SK-N-MC (cell line): ENCODE measurements at regions not wholly inside any gene's neighbourhood (a gene's known extent, or its start where the extent isn't known, plus 50 kb on each side); places are given as distances from the start of the nearest gene placed in this dataset.

ENCODE experiments used
- DNase-seq: peaks from one replicate; pipeline ENCODE4 v3.0.0-alpha.2; 2011; ENCODE audit warnings: low read depth, low spot score
- H3K27ac ChIP-seq: fragments of 200-600 bp; sonication (generic); 2 replicates; pipeline ENCODE4 v1.5.1; 2016; ENCODE audit warnings: mixed run types
- H3K36me3 ChIP-seq: fragments of 200-600 bp; sonication (generic); 2 replicates; pipeline ENCODE4 v1.6.1; 2017; ENCODE audit warnings: antibody characterized with exemption, low read length, mixed read lengths; ENCODE audit not compliant: insufficient read depth
- H3K4me3 ChIP-seq: fragments of 200-600 bp; sonication (generic); 2 replicates; pipeline ENCODE4 v1.5.1; 2016
- H3K9ac ChIP-seq: fragments of 200-600 bp; sonication (generic); 2 replicates; pipeline ENCODE4 v1.8.0; 2017; ENCODE audit warnings: mixed run types, mixed read lengths; ENCODE audit not compliant: insufficient read length
- H3K9me3 ChIP-seq: fragments of 200-600 bp; sonication (generic); 2 replicates; pipeline ENCODE4 v1.6.1; 2017; ENCODE audit warnings: low read depth, mild to moderate bottlenecking, antibody characterized with exemption, low read length, moderate library complexity, mixed read lengths
- EZH2 ChIP-seq: fragments of 200-600 bp; sonication (generic); IDR thresholded peaks from one replicate; pipeline ENCODE4 v1.6.1; 2017; ENCODE audit warnings: antibody characterized with exemption
- FOXP2 ChIP-seq: optimal IDR thresholded peaks from 2 replicates; pipeline ENCODE3; 2011; ENCODE audit warnings: mild to moderate bottlenecking, moderate library complexity; ENCODE audit not compliant: insufficient read depth; ENCODE audit errors: extremely low read length, control extremely low read depth
- POLR2AphosphoS5 ChIP-seq: IDR thresholded peaks from 2 replicates; pipeline ENCODE4 v1.6.1; 2012; ENCODE audit warnings: mild to moderate bottlenecking, low read depth, low read length, borderline replicate concordance

DNA sequence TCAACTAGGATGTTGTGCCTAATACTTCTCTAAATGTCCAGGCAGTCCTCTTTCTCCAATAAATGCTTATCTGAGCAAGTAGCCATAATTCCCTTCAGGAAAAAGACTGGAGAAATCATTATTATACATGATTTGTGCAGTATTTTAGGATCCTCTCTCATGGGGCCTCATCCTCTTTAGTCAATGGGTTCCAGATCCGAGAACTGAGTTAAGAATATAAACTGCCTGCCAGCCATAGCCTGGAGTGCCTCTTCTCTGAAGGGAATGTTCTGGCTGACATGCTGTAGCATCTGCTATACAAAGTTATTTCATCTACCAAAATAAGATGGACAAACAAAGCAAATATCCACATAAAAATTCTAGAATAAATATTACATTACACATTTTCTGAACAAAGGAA, 334.0 kb upstream of the PRMT6 start:
- Histone ChIP-seq H3K9ac (no peak overlapping the region), H3K9me3 (no peaks in the 10 kb centered on the region), H3K4me3 (no peak overlapping the region), H3K36me3 (no peaks in the 10 kb centered on the region), H3K27ac (no peak overlapping the region)
- DNase-seq: no peak
- TF ChIP-seq FOXP2 (no peak), EZH2 (no peak), POLR2AphosphoS5 (no peak)

DNA sequence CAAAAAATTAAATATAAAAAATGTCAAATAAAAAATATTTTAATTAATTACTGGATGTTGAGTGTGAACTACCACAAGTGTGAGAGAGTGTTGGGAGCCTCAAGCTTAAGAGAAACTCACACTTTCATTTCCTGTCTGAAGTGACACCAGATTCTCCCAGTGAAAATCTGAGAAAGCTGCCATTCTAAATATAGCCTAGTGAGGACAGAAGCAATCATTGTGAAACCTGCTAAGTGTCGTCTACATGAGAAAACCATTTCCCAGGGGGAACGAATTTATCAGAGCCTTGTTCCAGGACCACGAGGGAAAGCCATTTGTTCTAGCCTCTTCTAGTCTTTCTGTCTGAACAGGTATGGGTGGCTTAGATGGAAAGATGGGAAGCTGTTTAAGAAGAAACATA, 329.3 kb upstream of the PRMT6 start:
- Histone ChIP-seq H3K4me3 (no peak overlapping the region), H3K27ac (no peak overlapping the region), H3K9me3 (no peaks in the 10 kb centered on the region), H3K36me3 (no peaks in the 10 kb centered on the region), H3K9ac (no peak overlapping the region)
- no peak for TF ChIP-seq EZH2
- no peak for TF ChIP-seq POLR2AphosphoS5
- TF ChIP-seq FOXP2: no peak
- DNase-seq: no peak

DNA sequence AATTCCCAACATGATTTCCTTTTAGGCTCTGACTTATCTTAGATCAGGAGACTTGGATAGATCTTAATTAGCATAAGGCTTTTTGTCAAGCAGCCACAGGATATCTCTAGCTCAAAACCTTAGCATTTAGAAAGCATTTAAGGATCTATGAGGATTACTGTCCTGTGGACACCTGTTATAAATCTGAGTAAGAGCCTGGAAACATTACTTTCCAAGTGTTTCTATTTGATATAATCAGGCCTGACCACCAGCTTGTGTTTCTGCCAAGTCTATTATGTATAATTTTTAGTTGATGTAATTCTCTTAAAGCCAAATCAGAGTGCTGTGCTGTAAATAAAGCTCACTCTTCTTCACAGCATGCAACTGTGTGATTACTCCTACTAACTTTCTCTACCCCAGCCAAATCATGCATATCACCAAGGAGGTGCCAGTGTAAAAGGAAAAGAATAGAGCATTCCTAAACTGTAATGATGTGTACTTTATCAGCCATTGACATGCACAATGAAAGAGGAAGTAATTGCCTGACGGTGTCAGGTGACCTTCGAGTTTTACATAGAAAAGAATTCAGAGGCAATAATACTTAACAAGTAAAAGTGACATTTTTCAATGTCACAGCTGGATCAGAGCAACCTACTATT, 309.9 kb upstream of the PRMT6 start:
- H3K9ac ChIP-seq: no peak overlapping the region
- peak; percentile 44 for DNase-seq

DNA sequence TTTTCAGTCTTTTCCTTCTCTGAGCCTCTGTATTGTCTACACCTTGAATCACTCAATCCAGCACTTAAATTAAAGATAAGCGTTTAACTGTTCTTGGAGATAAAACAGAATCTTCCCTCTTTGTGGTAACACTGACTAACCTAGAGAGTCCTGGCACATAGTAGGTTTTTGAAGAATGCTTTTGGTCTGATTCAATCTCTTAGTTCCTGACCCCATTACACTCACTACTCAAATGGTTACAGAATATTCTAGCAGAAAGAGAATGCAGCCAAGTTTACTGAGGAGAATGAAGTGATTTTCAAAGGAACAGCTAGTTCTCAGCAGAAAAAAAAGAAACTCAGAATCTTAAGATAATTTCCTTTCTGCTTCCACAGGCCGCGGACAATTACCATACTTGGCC, 309.2 kb upstream of the PRMT6 start:
- DNase-seq: no peak
- H3K9ac ChIP-seq: no peak overlapping the region
- peak overlapping the region; percentile 33; the same call in 1 of the 2 replicates for H3K4me3 ChIP-seq
- no peaks in the 10 kb centered on the region for H3K9me3 ChIP-seq
- TF ChIP-seq FOXP2 (no peak), EZH2 (no peak), POLR2AphosphoS5 (no peak)
- no peaks in the 10 kb centered on the region for H3K36me3 ChIP-seq
- H3K27ac ChIP-seq: peak overlapping the region; percentile 65; the same call in 1 of the 2 replicates

More for the DNA sequence above, 309.9 kb upstream of the PRMT6 start:
- TF ChIP-seq POLR2AphosphoS5 (no peak), FOXP2 (peak; percentile 63), EZH2 (no peak)
- peak overlapping the region; percentile 33; the same call in 1 of the 2 replicates for H3K4me3 ChIP-seq
- peak overlapping the region; percentile 65; the same call in 1 of the 2 replicates for H3K27ac ChIP-seq
- H3K9me3 ChIP-seq: no peaks in the 10 kb centered on the region
- no peaks in the 10 kb centered on the region for H3K36me3 ChIP-seq

DNA sequence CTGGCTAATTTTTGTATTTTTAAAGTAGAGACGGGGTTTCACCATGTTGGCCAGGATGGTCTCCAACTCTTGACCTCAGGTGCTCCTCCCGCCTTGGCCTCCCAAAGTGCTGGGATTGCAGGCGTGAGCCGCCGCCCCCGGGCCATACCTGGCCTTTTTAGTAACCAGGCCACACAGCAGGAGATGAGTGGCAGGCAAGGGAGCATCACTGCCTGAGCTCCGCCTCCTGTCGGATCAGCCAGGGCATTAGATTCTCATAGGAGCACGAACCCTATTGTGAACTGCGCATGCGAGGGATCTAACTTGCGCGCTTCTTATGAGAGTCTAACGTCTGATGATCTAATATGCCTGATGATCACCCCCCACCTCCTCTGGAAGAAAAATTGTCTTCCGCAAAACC, 308.7 kb upstream of the PRMT6 start:
- H3K27ac ChIP-seq: no peak overlapping the region
- H3K4me3 ChIP-seq: no peak overlapping the region
- H3K36me3 ChIP-seq: no peaks in the 10 kb centered on the region
- TF ChIP-seq EZH2: no peak
- TF ChIP-seq POLR2AphosphoS5: no peak
- TF ChIP-seq FOXP2: no peak
- no peak overlapping the region for H3K9ac ChIP-seq
- DNase-seq: no peak
- H3K9me3 ChIP-seq: no peaks in the 10 kb centered on the region

DNA sequence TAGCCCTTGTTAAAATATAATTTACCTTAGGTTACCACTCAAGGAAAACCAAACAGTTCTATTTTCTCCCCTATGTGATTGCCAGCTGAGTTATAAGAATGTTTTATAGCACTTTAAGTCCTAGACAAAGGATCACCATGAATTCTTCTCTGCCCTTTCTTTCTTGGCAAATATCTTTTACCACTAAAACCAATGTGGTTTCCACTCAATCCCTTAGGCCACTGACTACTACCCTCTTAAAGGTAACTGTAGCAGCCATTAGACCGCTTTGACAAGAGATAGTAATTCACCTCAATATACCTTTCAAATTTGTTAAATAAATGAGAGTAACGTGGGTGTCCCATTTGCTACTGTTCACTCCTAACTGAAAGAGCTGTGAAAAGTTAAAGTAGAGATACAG, 307.9 kb upstream of the PRMT6 start:
- DNase-seq: no peak
- TF ChIP-seq EZH2: no peak
- TF ChIP-seq POLR2AphosphoS5: no peak
- no peak for TF ChIP-seq FOXP2
- no peaks in the 10 kb centered on the region for H3K9me3 ChIP-seq
- H3K4me3 ChIP-seq: no peak overlapping the region
- no peaks in the 10 kb centered on the region for H3K36me3 ChIP-seq
- no peak overlapping the region for H3K27ac ChIP-seq
- H3K9ac ChIP-seq: no peak overlapping the region

DNA sequence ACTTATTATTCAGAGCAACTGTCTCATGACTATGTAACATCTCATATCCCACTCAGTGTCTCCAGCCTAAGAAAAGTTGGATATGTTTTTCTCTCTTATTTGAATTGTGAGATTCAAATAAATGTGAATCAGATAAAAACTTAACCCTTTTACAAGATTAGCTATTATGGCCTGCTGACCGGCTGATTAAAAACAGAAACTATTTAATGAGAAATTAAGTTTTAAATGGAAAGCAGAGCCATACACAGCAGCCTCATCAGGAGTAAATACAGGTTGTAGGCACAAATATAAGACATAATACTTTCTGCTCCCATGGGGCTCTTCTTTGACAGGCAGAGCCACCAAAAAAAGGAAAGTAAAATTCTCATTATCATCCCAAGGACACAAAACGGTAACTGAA, 307.0 kb upstream of the PRMT6 start:
- Histone ChIP-seq H3K9me3 (no peaks in the 10 kb centered on the region), H3K4me3 (no peak overlapping the region), H3K36me3 (no peaks in the 10 kb centered on the region), H3K27ac (no peak overlapping the region), H3K9ac (no peak overlapping the region)
- TF ChIP-seq FOXP2 (no peak), POLR2AphosphoS5 (no peak), EZH2 (no peak)
- no peak for DNase-seq

DNA sequence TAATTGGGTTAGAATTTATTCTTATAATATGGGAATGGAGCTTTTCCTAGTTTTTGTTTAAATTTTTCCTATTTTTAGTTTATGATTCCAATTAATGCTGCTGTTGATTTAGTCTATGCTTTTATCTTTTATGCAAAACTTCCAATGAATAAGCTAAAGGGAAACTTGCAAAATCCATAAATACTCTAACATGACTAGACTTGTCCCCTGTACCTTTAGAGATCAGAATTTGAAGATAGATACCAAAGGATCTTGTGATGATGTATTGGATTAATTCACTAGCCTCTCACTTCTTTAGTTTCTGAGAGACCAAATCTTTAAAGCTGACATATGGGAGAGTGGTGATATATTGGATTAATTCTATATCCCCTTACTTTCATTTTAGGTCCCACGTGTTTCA, 306.6 kb upstream of the PRMT6 start:
- TF ChIP-seq POLR2AphosphoS5 (no peak), FOXP2 (no peak), EZH2 (no peak)
- Histone ChIP-seq H3K9ac (no peak overlapping the region), H3K9me3 (no peaks in the 10 kb centered on the region)

DNA sequence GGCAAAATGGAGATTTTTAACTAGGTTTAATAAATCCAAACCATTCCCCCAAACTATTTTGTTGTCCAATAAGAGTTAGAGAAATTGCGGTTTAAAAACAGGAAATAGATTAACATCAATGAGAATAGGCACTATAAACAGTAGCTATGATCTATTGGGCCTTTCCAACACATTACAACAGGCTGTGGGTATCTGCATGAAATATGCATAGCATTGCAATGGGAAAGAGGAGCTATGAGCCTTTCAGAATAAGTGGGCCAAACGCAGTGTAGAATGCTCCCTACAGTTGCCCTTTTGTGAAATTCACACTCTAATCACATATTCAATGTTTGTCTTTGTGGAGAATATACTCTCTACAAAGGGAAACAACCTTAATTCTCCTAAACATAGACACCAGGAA, 305.5 kb upstream of the PRMT6 start:
- H3K9me3 ChIP-seq: no peaks in the 10 kb centered on the region
- no peak; the same call in 1 of the 2 replicates for TF ChIP-seq POLR2AphosphoS5
- no peak for TF ChIP-seq FOXP2
- TF ChIP-seq EZH2: no peak
- H3K36me3 ChIP-seq: no peaks in the 10 kb centered on the region
- H3K27ac ChIP-seq: no peak overlapping the region
- H3K4me3 ChIP-seq: no peak overlapping the region
- H3K9ac ChIP-seq: no peak overlapping the region
- DNase-seq: peak; percentile 32

More for the DNA sequence above, 306.6 kb upstream of the PRMT6 start:
- Histone ChIP-seq H3K27ac (no peak overlapping the region), H3K36me3 (no peaks in the 10 kb centered on the region), H3K4me3 (no peak overlapping the region)
- DNase-seq: no peak
